Medulla oblongata (tissue), 1 donor: ENCODE measurements at regions not wholly inside any gene's neighbourhood (a gene's known extent, or its start where the extent isn't known, plus 50 kb on each side); places are given as distances from the start of the nearest gene placed in this dataset.
"Not testable (repeated sequence)": the region's sequence is repeated elsewhere in the genome, so short reads cannot be mapped to it uniquely, and the experiment has no call there.

Experiments used
- DNase-seq: peaks from one replicate; pipeline ENCODE4 v3.0.0-alpha.2; 2015; ENCODE audit errors: extremely low spot score

DNA sequence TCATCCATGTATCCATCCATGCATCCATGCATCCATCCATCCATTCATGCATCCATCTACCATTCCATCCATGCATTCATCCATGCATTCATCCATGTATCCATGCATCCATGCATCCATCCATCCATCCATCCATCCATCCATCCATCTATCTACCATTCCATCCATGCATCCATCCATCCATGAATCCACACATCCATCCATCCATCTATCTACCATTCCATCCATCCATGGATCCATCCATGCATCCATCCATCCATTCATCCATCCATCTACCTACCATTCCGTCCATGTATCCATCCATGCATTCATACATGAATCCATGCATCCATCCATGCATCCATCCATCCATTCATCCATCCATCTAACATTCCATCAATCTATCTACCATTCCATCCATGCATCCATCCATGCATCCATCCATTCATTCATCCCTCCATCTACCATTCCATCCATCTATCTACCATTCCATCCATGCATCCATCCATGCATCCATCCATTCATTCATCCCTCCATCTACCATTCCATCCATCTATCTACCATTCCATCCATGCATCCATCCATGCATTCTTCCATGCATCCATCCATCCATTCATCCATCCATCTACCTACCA, 257.2 kb downstream of the CRLF2 start:
- DNase-seq: not testable (repeated sequence)

DNA sequence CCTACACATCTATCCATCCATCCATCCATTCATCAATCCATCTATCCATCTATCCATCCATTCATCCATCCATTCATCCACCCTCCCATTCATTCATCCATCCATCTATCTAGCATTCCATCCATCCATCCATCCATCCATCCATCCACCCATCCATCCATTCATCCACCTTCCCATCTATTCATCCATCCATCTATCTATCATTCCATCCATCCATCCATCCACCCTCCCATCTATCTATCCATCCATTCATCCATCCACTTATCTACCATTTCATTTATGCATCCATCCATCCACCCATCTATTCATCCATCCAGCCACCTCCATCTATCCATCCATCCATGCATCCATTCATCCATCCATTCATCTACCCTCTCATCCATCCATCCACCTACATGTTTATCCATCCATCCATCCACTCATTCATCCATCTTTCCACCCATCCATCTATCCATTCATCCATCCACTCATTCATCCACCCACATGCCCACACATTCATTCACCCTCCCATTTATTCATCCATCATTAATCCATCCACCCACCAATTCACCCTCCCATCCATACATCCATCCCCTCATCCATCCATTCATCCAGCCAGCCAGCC, 258.5 kb downstream of the CRLF2 start:
- no peak for DNase-seq

DNA sequence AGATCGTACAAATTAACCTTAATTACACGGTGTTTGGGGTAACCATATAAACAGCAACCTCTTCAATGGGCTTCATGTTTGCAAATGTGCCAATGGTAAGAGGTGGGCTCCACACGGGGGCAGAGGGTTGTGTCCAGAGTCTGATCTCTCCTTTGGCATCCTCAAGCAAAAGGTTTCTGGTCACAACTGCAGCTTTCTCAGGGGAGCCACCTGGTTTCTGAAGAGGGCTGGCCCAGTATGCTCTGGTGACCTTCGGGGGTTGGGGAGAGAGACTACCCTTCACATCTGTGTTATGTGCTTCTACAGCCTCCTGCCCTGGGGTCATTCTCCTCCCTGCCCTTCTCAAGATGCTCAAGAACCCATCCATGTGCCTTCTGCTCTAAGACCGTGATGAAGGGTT, 259.6 kb downstream of the CRLF2 start:
- no peak for DNase-seq

DNA sequence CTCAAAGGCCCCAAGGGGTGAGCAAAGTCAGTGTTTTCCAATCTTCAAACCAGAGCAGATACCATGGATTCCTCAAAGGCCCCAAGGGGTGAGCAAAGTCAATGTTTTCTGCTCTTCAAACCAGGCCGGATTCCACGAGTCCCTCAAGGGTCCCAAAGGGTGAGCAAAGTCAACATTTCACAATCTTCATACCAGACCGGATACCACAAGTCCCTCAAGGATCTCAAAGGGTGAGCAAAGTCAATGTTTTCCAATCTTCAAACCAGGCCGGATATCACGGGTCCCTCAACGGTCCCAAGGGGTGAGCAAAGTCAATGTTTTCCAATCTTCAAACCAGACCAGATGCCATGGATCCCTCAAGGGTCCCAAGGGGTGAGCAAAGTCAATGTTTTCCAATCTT, 265.2 kb downstream of the CRLF2 start:
- not testable (repeated sequence) for DNase-seq

DNA sequence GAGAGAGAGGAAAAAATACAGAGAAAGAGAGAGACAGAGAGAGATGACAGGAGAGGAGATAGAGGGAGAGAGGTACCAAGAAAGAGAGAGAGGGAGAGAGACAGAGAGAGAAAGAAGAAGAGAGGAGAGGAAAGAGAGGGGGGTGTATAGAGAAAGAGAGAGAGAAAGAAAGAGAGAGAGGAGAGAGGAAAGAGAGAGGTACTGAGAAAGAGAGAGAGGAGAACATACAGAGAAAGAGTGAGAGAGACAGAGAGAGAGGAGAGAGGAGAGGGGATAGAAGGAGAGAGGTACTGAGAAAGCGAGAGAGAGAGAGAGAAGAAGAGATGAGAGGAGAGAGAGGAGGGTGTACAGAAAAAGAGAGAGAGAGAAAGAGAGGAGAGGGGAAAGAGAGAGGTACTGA, 269.4 kb downstream of the CRLF2 start:
- no peak for DNase-seq

DNA sequence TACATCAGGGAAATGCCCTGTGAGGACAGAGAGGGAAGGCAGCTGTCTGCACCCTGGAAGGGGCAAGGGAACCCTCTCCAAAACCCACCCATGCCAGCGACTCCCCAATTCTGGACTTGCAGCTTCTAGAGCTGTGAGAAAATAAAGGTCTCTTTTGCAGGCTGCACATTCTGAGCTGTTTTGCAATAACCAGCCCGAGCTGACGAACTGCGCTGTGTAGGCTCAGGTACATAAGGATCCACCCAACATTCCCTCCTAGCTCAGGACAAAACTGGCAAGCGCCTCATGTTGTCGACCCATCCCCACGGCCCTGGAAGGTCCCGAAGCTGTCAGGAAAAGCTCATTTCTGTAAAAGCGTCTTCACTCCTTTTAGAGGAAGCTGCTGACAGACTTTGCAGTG, 271.8 kb downstream of the CRLF2 start:
- DNase-seq: no peak

DNA sequence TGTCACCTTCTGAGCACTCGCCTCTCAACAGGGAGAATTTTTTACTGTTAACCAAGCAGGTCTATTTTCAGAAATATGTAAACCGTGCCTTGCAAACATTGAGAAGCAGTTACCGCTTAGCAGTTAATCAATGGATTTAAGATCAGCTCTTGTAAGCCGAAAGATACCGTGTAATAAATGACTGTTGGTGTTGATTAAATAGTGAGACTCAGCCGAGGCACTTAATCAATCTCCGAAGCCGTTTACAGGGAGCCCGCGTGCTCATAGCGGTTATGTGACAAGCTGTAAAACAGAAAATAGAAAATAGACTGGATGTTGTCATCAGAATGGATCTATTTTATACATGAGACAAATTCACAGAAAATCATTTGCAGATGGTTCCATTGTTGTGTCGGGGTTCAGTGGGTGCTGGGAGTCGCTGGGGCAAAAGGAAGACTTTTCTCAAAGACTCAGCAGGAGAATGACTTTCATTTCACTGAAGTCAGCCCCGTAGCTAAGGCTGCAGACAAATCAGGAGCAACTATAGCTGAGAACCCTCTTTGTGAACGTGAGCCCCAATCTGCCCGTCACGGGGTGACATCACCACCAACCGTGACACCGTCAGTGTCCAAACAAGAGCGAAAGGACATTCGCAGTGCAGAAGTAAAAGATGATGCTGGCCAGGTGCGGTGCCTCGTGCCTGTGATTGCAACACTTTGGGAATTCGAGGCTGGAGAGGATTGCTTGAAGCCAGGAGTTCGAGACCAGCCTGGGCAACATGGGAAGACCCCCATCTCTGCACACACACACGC, 275.3 kb downstream of the CRLF2 start:
- no peak for DNase-seq

DNA sequence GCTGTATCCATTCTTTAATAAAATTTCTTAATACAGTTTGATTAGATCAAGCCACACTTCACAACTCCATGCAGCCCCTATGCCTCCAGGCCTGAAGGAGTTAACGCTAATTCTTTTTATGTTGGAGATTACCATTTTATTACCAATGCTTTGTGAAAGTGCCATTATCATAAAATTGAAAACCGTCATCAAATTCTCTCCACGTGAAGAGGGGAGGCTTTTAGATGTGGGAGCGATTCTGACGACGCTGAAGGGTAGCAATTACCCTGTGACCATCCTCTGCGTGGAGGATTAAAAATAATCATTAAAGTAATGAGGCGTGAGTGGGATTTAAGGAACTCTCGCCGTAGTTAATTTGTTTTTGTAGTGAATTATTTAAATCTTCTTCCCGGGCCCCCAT, 278.8 kb downstream of the CRLF2 start:
- DNase-seq: no peak

DNA sequence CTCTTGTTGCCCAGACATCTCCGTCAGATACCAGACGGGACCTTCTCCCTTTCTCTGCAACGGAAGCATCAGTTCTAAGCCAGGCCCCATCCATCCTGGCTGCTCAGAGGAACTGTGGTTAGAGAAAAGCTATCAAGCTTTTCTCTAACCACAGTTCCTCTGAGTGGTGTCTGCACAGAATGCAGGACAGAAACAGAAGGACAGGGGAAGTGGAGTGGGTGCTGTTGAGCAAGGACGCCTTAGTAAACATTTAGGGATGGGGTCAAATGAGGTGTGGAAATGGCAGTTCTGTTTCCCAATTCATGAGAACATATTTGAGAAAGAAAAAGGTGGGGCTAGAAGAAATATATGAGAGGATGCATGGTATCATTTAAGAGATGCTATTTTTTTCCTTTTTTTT, 283.8 kb downstream of the CRLF2 start:
- no peak for DNase-seq

DNA sequence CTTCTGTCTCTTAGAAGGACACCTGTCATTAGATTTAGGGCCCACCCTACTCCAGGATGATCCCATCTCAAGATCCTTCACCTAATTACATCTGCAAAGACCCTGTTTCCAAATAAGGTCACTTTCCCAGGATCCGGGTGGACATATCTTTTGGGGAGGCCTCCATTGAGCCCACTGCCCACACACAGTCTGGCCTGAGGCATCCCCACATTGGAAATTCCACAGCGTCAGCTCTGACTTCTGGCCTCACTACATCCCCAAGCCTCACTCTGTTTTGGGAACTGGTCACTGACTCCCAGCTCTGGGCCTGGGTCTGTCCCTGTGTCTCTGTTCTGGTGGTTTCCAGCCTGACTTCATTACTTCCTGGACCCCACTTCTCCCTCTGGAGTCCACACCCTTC, 285.5 kb downstream of the CRLF2 start:
- no peak for DNase-seq

DNA sequence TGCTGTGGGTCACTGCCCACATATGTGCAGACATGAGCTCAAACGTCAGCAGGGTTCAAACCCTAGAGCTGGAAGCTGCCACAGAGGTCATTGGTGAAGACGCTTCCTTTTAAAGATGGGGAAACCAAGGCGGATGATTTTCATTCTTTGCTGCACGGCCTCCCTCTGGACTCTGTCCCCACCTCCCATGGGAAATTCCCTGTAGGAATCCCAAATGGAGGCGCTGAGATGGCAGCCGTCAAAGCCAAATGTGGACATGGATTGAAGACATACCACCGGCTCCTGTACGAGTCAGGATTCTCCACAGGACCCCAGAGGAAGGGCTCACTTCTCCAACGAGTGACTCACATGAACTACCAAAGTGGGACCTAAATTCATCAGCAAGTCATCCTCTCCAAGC, 286.4 kb downstream of the CRLF2 start:
- DNase-seq: no peak

DNA sequence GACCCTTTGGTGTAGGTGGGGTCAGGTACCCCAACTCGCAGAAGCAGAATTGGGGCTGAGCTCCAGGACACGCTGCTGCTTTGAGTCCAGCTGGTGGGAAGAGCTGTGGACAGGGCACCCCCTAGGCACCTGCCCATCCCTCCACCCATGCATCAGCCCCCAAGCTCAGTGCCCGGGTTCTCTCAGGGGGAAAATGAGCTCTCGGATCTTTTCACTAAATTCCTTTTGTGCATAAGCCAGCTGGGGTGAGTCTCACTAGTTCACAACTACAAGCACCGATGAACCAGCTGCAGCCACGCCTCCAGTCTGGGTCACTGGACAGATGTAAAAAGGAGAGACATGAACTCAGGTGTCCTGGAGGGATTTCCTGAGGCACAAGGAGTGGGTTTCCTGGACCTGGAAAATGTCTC, 286.8 kb downstream of the CRLF2 start:
- DNase-seq: no peak

DNA sequence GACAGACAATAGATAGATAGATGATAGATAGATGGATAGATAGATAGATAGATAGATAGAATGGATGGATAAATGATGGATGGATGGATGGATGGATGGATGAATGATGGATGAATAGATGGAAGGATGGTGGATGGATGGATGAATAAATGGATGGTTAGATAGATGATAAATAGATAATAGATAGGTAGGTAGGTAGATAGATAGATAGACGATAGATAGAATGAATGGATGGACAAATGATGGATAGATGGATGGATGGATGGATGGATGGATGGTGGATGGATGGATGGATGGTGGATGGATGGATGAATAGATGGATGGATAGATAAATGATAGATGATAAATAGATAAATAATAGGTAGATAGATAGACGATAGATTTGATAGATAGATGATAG, 287.4 kb downstream of the CRLF2 start:
- DNase-seq: no peak

DNA sequence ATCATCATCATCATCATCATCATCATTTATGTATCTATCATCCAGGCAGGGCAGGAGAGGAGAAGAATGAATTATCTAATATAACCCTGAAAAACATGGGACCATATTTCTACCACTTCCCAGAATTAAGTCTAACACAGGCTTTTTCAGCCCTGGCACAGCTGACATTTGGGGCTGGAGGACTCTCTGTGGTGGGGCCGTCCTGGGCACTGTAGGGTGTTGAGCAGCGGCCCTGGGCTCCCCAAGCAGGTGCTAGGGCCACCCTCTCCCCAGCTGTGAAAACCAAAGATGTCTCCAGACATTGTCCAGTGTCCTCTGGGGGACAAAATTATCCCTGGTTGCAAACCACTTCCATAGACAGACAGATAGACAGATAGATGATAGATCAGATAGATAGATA, 288.4 kb downstream of the CRLF2 start:
- no peak for DNase-seq

DNA sequence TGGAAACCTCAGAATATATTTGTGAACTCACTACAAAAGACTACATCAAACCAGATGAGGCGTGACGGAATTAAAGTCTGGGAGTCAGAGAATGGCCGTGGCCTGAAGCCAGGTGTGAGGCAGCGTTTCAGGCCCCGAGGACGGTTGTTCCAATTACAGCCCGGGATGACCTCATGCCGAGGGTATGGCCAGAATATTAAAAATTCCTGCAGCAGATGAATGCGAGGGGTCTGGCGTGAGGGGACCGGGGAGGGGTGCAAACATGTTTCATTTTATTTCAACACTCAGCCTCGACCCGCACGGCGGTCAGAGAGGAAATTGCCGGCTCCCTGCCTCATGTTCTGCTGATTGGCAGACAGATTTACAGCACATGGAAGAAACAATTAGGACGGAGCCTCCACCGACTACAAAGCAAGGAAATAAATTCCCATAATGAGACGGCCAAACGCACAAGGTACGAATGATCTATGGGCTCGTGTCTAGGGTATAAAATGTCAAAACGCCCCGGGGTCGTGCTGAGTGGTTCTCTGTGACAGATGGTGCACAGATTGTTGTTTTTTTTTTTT, 289.7 kb downstream of the SHOX start:
- DNase-seq: no peak

DNA sequence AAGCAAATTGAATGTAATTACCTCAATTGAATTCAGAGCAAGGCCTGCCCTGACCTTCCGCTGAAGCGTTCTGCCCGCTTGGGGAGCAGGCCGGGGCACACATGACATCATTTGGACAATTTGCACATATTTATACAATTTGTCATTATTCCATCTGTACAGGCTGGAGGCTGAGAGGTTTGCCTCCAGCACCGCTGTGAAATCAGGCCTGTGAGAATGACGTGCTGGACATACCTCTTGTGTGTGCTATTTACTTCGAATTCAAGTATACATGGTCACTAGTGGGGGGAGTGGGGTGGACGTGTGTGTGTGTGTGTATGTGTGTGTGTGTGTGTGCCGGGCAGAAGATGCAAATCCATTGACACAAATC, 285.6 kb downstream of the SHOX start:
- no peak for DNase-seq

DNA sequence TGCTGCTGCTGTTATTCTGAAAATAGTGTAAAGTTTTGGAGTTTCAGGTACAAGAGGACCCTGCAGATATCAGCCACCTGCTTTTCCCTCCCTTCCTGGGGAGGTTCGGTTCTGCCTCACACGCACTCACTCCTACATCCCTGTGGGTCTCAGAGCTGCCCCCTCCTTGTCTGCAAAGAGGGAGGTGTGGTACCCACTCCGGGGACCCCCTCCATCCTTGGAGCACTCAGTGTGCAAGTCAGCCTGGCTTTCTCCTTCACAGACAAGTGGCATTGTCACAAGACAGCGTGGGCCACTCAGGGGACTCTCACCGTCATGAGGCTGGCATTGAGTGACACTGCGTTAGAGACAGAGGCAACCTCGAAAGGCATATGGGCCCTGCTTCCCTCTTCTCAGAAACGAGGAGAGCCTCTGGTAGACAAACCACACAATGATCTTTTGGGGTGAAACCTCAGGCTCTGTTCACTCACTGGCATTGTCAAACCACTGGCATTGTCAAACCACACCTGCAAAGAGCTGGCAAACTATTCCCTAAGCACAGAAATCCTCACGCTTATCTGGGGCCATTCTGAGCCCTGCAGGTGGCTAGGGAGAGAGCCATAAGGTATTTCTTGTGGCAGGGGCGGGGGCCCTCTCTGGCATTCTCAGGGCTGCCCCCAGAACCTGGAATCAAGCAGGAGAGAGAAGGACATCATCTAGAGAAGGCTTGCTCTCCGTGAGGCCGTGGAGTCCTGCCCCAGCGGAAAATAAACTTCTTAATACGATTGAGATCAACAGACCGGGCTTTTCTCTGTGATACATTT, 285.0 kb downstream of the SHOX start:
- DNase-seq: no peak

DNA sequence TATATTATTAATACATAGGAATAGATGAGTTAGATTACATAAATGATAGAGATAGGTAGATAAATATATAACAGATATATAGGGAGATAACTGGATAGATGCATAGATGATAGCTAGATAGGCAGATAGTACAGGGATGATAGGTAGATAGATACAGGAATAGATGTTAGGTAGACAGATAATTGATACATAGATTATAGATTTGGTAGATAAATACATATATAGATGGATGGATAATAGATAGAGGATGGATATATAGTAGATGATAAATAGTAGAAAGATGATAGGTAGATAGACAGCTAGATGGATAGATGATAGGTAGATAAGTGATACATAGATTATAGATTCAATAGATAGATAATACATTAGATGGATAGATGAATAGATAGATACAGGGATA, 283.6 kb downstream of the SHOX start:
- no peak for DNase-seq

DNA sequence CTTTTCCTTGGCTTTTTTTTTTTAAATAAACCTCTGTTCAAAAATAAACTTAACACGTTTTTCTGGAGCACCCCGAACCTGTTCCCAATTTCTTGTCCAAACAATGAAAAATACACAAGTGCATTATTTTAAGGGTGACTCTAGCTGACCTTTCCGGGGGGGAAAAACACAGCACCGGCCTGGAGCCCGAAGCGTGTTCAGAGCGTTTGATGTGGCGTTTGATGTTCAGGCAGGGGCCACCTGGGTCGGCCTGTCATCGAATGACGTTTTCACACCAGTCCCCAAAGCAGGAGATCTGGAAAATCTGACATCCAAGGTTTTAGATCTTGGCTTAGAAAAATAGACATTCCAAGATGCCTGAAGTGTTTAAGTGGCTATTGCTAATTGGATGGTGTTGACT, 282.1 kb downstream of the SHOX start:
- DNase-seq: no peak

DNA sequence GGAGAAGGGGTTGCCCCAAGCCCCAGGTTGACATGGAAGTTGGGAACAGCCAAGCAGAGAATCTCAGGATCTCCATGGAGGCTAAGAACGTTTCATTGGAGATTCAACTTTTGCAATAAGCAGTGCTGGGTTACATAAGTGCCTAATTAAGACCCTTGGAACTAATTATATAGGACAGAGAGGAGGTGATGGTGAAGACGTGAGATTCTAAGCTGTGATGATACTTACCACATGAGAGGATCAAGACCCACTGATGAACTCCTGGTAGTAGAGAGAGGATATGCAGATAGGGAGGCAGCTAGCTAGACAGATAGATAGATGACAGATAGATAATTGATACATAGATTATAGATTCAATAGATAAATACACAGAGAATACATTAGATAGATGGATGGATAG, 278.5 kb downstream of the SHOX start:
- DNase-seq: not testable (repeated sequence)

DNA sequence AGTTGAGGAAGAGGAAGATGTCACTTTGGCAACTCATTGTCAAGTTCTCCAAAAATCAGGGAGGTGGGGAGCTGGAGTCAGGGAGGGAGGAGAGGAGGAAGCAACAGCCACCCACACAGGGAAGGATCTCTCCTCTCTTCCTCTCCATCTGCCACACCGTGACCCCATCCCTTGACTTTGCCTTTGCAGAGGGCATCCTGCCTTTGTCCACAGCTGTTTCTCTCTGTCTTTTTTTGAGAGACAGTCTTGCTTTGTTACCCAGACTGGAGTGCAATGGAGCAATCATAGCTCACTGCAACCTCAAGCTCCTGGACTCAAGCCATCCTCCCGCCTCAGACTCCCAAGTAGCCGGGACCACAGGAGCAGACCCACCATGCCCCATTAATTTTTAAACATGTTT, 276.0 kb downstream of the SHOX start:
- DNase-seq: no peak
